AG10803 (cell line): ENCODE measurements at regions not wholly inside any gene's neighbourhood (a gene's known extent, or its start where the extent isn't known, plus 50 kb on each side); places are given as distances from the start of the nearest gene placed in this dataset.

Source experiments
- DNase-seq: peaks from one replicate; pipeline ENCODE4 v3.0.0; 2010; ENCODE audit warnings: low read depth
- H3K4me3 ChIP-seq: 2 replicates; pipeline ENCODE4 v1.5.1; 2011; ENCODE audit warnings: mild to moderate bottlenecking, low read length, control low read depth
- CTCF ChIP-seq: conservative IDR thresholded peaks from 2 replicates; pipeline ENCODE4 v1.5.1; 2011; ENCODE audit warnings: mild to moderate bottlenecking, low read length, control low read depth, inconsistent platforms

- TF ChIP-seq CTCF = no peak
- DNase-seq = no peak
- H3K4me3 ChIP-seq = no peak overlapping the region
Observed at GRCh38 chr18:44290366-44290977, 390.2 kb upstream of the SETBP1 start.

- H3K4me3 ChIP-seq = no peak overlapping the region
- TF ChIP-seq CTCF = no peak
- no peak for DNase-seq
Observed at GRCh38 chr18:44298566-44298965, 382.1 kb upstream of the SETBP1 start.

GRCh38 chr18:44309185-44309584 is 371.5 kb upstream of the SETBP1 start:
- no peak overlapping the region for H3K4me3 ChIP-seq
- TF ChIP-seq CTCF = no peak
- peak; percentile 55 for DNase-seq

- no peak overlapping the region for H3K4me3 ChIP-seq
- no peak for TF ChIP-seq CTCF
- DNase-seq = no peak
Observed at GRCh38 chr18:44320619-44321460, 359.8 kb upstream of the SETBP1 start.

- TF ChIP-seq CTCF = no peak
- no peak overlapping the region for H3K4me3 ChIP-seq
- no peak for DNase-seq
Observed at GRCh38 chr18:44321868-44322590, 358.7 kb upstream of the SETBP1 start.

GRCh38 chr18:44323125-44323524 is 357.6 kb upstream of the SETBP1 start:
- no peak for TF ChIP-seq CTCF
- no peak overlapping the region for H3K4me3 ChIP-seq
- no peak for DNase-seq
